ENCODE measurements at regions not wholly inside any gene's neighbourhood (a gene's known extent, or its start where the extent isn't known, plus 50 kb on each side); places are given as distances from the start of the nearest gene placed in this dataset.

DNA sequence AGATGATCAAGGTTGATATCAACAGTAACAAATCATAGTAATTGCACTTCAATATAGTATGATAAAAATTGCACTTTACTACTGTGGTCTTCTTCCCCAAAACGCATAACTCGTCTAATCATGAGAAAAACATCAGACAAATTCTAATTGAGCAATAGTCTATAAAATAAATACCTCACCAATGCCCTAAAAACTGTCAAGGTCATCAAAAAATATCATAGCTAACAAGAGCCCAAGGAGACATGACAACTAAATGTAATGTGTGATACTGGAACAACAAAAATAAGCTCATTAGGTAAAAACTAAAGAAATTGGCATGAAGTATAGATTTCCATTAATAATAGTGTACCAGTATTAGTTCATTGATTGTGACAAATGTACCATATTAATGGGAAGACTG, 85.6 kb upstream of the LRRC3B start:
- no peak for DNase-seq (ENCODE audit: low spot score)
- TF ChIP-seq, protein P1, sequence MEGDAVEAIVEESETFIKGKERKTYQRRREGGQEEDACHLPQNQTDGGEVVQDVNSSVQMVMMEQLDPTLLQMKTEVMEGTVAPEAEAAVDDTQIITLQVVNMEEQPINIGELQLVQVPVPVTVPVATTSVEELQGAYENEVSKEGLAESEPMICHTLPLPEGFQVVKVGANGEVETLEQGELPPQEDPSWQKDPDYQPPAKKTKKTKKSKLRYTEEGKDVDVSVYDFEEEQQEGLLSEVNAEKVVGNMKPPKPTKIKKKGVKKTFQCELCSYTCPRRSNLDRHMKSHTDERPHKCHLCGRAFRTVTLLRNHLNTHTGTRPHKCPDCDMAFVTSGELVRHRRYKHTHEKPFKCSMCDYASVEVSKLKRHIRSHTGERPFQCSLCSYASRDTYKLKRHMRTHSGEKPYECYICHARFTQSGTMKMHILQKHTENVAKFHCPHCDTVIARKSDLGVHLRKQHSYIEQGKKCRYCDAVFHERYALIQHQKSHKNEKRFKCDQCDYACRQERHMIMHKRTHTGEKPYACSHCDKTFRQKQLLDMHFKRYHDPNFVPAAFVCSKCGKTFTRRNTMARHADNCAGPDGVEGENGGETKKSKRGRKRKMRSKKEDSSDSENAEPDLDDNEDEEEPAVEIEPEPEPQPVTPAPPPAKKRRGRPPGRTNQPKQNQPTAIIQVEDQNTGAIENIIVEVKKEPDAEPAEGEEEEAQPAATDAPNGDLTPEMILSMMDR (IDR thresholded peaks at IDR 0.05; ENCODE audit: extremely low read depth, insufficient read depth, missing control alignments): no peak
- in situ Hi-C loops (cut with MboI; ENCODE audit: low pct_unique_long_range_greater_than_20kb, low sequenced_read_pairs, unreplicated experiment): no loop called here

DNA sequence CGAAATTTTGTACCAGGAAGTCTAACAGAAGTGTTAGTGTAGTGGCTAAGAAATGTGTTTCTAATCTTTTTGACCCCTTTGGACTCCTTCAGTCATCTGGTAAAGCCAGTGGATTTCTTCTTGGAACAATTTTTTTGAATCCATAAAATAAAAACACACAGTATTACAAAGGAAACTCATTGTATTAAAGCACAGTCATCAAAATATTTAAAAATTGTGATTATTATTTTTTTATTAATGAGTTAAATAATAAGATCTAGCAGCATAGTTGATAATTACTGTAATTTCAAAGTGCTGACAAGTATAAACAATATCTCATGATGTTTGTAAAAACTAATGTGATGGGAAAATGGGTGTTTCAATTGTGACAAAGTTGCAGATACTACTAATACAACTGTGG, 72.2 kb upstream of the LRRC3B start:
- TF ChIP-seq, protein P1 (IDR thresholded peaks at IDR 0.05; ENCODE audit: extremely low read depth, insufficient read depth, missing control alignments): no peak
- no peak for DNase-seq (ENCODE audit: low spot score)
- in situ Hi-C loops (cut with MboI; ENCODE audit: low pct_unique_long_range_greater_than_20kb, low sequenced_read_pairs, unreplicated experiment): no loop called here

DNA sequence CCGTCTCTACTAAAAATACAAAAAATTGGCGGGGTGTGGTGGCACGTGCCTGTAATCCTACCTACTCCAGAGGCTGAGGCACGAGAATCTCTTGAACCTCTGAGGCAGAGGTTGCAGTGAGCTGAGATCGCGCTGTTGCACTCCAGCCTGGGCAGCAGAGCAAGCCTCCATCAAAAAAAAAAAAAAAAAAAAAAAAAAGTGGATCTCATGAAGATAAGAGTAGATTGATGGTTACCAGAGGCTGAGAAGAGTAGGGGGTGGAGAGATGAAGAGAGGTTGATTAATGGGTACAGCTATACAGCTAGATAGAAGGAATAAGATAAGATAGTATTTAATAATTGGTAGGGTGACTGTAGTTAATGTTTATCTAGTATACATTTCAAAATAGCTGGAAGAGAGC, 65.9 kb upstream of the LRRC3B start:
- no peak for DNase-seq (ENCODE audit: low spot score)
- TF ChIP-seq, protein P1 (IDR thresholded peaks at IDR 0.05; ENCODE audit: extremely low read depth, insufficient read depth, missing control alignments): no peak
- in situ Hi-C loops (cut with MboI; ENCODE audit: low pct_unique_long_range_greater_than_20kb, low sequenced_read_pairs, unreplicated experiment): no loop called here

DNA sequence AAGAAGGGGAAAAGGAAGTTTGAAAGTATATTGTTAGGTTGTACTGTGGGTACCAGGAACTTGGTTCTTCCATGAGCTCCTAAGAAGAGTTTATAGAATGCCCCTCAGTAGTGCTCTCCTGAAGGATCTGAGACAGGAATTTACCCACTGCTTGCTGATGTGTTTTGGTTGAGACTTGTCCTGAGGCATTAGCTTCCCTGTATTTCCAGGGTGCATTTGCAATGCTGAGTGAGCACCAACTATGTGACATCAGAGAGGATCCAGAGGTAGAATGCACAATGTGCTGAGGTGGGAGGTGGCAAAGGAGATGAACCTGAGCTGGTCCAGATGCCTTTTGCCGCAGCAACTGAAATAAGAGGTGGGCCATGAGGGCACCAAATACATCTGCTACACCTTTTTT, 64.3 kb upstream of the LRRC3B start:
- TF ChIP-seq, protein P1 (IDR thresholded peaks at IDR 0.05; ENCODE audit: extremely low read depth, insufficient read depth, missing control alignments): no peak
- no peak for DNase-seq (ENCODE audit: low spot score)

DNA sequence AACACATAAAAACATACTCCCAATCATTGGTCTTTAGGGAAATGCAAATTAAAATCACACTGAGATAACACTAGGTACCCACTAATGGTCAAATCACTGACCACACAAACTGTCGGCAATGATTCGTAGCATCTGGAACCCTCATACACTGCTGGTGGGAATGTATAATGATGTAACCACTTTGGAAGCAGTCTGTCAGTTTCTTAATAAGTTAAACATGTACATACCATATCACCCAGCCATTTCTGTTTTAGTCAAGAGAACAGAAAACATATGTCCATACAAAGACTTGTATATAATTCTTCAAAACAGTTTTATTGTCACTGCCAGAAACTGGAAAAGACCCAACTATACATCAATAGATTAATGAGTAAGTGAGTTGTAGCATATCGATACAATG, 63.3 kb upstream of the LRRC3B start:
- in situ Hi-C loops (cut with MboI; ENCODE audit: low pct_unique_long_range_greater_than_20kb, low sequenced_read_pairs, unreplicated experiment): no loop called here
- TF ChIP-seq, protein P1 (IDR thresholded peaks at IDR 0.05; ENCODE audit: extremely low read depth, insufficient read depth, missing control alignments): no peak
- no peak for DNase-seq (ENCODE audit: low spot score)

More for the DNA sequence above, 64.3 kb upstream of the LRRC3B start:
- in situ Hi-C loops (cut with MboI; ENCODE audit: low pct_unique_long_range_greater_than_20kb, low sequenced_read_pairs, unreplicated experiment): no loop called here

DNA sequence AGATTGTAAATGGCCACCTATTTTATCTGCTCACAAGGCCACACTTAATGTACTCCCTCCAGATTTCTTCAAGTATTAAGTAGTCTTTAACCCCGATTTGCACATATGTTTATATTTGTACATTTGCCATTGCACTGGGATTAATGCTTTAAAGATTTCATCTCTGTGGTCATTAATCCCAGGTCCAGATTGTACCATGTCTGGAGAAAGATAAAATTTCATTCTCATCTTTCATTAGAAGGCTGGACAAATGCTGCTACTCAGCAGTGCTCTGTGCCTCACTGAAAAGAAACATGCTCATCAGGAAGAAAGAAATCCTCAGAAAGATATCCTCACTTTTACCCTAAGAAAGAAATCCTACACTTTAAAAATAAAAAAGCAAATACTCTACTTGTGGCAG, 62.5 kb upstream of the LRRC3B start:
- DNase-seq (ENCODE audit: low spot score): no peak
- in situ Hi-C loops (cut with MboI; ENCODE audit: low pct_unique_long_range_greater_than_20kb, low sequenced_read_pairs, unreplicated experiment): no loop called here
- TF ChIP-seq, protein P1 (IDR thresholded peaks at IDR 0.05; ENCODE audit: extremely low read depth, insufficient read depth, missing control alignments): no peak

Data from GM13977 (cell line).